IMR-90 (cell line): ENCODE measurements at regions not wholly inside any gene's neighbourhood (a gene's known extent, or its start where the extent isn't known, plus 50 kb on each side); places are given as distances from the start of the nearest gene placed in this dataset.

ENCODE experiments used
- ATAC-seq: fragments of 200-7000 bp; cut with Tn5 transposase; 2 replicates; pipeline ENCODE4 v1.9.1; 2020; ENCODE audit warnings: low read depth, mild to moderate bottlenecking, moderate library complexity
- BruUV-seq: library from RNA; stranded (reverse); fragments of 400-500 nt; replicated peaks from 2 replicates; lab custom pipeline; 2021; lab: Mats Ljungman, UMichigan
- CTCF ChIA-PET: fragments of 300-600 bp; formaldehyde crosslinking; extraction: SDS; loops from one replicate; lab custom pipeline; 2021; ENCODE audit warnings: antibody characterized with exemption; lab: Yijun Ruan, JAX
- POLR2A ChIA-PET: fragments of 300-600 bp; sonication (Branson Sonifier 250); formaldehyde crosslinking; loops from one replicate; lab custom pipeline; 2022; ENCODE audit warnings: antibody characterized with exemption; ENCODE audit not compliant: unreplicated experiment; lab: Charles Lee
- DNase-seq: peaks from one replicate; pipeline ENCODE4 v3.0.0; 2013
- H2AFZ ChIP-seq: replicated peaks from 2 replicates; pipeline ENCODE3; 2013; ENCODE audit warnings: low read length, mild to moderate bottlenecking; ENCODE audit not compliant: poor library complexity
- H2AK5ac ChIP-seq: 2 replicates; pipeline ENCODE4 v1.6.1; 2013; ENCODE audit warnings: low read depth, low read length, inconsistent platforms
- H2AK9ac ChIP-seq: replicated peaks from 2 replicates; pipeline ENCODE3; 2013; ENCODE audit warnings: mild to moderate bottlenecking, low read depth, low read length, moderate library complexity; ENCODE audit not compliant: poor library complexity
- H2BK120ac ChIP-seq: 2 replicates; pipeline ENCODE4 v1.6.1; 2013; ENCODE audit warnings: low read depth, low read length, inconsistent platforms
- H2BK15ac ChIP-seq: 3 replicates; pipeline ENCODE4 v1.6.1; 2013; ENCODE audit warnings: low read depth, low read length, inconsistent platforms
- H2BK20ac ChIP-seq: 2 replicates; pipeline ENCODE4 v1.6.1; 2013; ENCODE audit warnings: low read depth, mild to moderate bottlenecking, inconsistent platforms, low read length, moderate library complexity
- H2BK5ac ChIP-seq: 2 replicates; pipeline ENCODE4 v1.6.1; 2013; ENCODE audit warnings: mild to moderate bottlenecking, low read depth, low read length, inconsistent platforms; ENCODE audit not compliant: poor library complexity, severe bottlenecking
- H3K14ac ChIP-seq: replicated peaks from 2 replicates; pipeline ENCODE4 v1.6.1; 2013; ENCODE audit warnings: low read depth, low read length, inconsistent platforms
- H3K18ac ChIP-seq: 2 replicates; pipeline ENCODE4 v1.6.1; 2013; ENCODE audit warnings: low read depth, low read length, control low read depth
- H3K23ac ChIP-seq: 2 replicates; pipeline ENCODE4 v1.6.1; 2013; ENCODE audit warnings: low read depth, low read length, inconsistent platforms
- H3K27ac ChIP-seq: 2 replicates; pipeline ENCODE4 v1.5.1; 2013; ENCODE audit warnings: mild to moderate bottlenecking, control low read depth, low read length; ENCODE audit not compliant: insufficient read depth
- H3K27me3 ChIP-seq: 2 replicates; pipeline ENCODE4 v1.6.1; 2013; ENCODE audit warnings: low read length; ENCODE audit not compliant: control insufficient read depth, insufficient read depth
- H3K36me3 ChIP-seq: 2 replicates; pipeline ENCODE4 v1.6.1; 2013; ENCODE audit warnings: low read length, mixed read lengths; ENCODE audit not compliant: control insufficient read depth, insufficient read depth
- H3K4ac ChIP-seq: 2 replicates; pipeline ENCODE4 v1.6.1; 2013; ENCODE audit warnings: low read depth, low read length, inconsistent platforms
- H3K4me1 ChIP-seq: 2 replicates; pipeline ENCODE4 v1.6.1; 2013; ENCODE audit warnings: low read length, mixed read lengths; ENCODE audit not compliant: control insufficient read depth, insufficient read depth
- H3K4me2 ChIP-seq: 2 replicates; pipeline ENCODE4 v1.6.1; 2013; ENCODE audit warnings: low read depth, mild to moderate bottlenecking, control low read depth, low read length, moderate library complexity
- H3K4me3 ChIP-seq: 2 replicates; pipeline ENCODE4 v1.5.1; 2013; ENCODE audit warnings: low read depth, mild to moderate bottlenecking, control low read depth, low read length, moderate library complexity; ENCODE audit not compliant: insufficient read depth
- H3K56ac ChIP-seq: 2 replicates; pipeline ENCODE4 v1.6.1; 2013; ENCODE audit warnings: low read length, inconsistent platforms; ENCODE audit not compliant: insufficient read depth; ENCODE audit errors: extremely low read depth
- H3K79me1 ChIP-seq, 2 experiments: 2 replicates each; pipeline ENCODE4 v1.6.1; 2013; ENCODE audit warnings: low read length in 2 of 2, inconsistent platforms in 1 of 2, low read depth in 1 of 2
- H3K9ac ChIP-seq: 2 replicates; pipeline ENCODE4 v1.6.1; 2013; ENCODE audit warnings: low read depth, low read length, control low read depth
- H3K9me1 ChIP-seq: 2 replicates; pipeline ENCODE4 v1.6.1; 2013; ENCODE audit warnings: low read length, inconsistent platforms; ENCODE audit not compliant: insufficient read depth
- H3K9me3 ChIP-seq: 2 replicates; pipeline ENCODE4 v1.6.1; 2013; ENCODE audit warnings: low read length; ENCODE audit not compliant: control insufficient read depth, insufficient read depth
- H4K20me1 ChIP-seq: 2 replicates; pipeline ENCODE4 v1.6.1; 2013; ENCODE audit warnings: low read length, inconsistent platforms; ENCODE audit not compliant: insufficient read depth
- H4K5ac ChIP-seq: 2 replicates; pipeline ENCODE4 v1.6.1; 2013; ENCODE audit warnings: mild to moderate bottlenecking, low read depth, low read length, control low read depth
- H4K8ac ChIP-seq, 2 experiments: 2 replicates each; pipeline ENCODE4 v1.6.1; 2013; ENCODE audit warnings: low read depth in 2 of 2, low read length in 2 of 2, control low read depth in 1 of 2, inconsistent platforms in 1 of 2
- H4K91ac ChIP-seq: 2 replicates; pipeline ENCODE4 v1.6.1; 2013; ENCODE audit warnings: low read depth, low read length, inconsistent platforms; ENCODE audit not compliant: insufficient read depth
- BHLHE40 ChIP-seq: fragments of 150-350 bp; IDR thresholded peaks from 2 replicates; pipeline ENCODE4 v1.6.1; 2016; ENCODE audit warnings: mild to moderate bottlenecking, low read depth, low read length
- CHD1 ChIP-seq: IDR thresholded peaks from 2 replicates; pipeline ENCODE4 v1.6.1; 2012; ENCODE audit warnings: low read depth, low read length, improper control_type of control experiment
- MAZ ChIP-seq: IDR thresholded peaks from 2 replicates; pipeline ENCODE4 v1.6.1; 2012; ENCODE audit warnings: low read depth, mild to moderate bottlenecking, low read length, improper control_type of control experiment, moderate library complexity, borderline replicate concordance
- POLR2A ChIP-seq: IDR thresholded peaks from 2 replicates; pipeline ENCODE4 v1.6.1; 2012; ENCODE audit warnings: mild to moderate bottlenecking, low read depth, low read length
- RCOR1 ChIP-seq: IDR thresholded peaks from 2 replicates; pipeline ENCODE4 v1.6.1; 2012; ENCODE audit warnings: mild to moderate bottlenecking, low read length, improper control_type of control experiment; ENCODE audit not compliant: insufficient replicate concordance
- SMC3 ChIP-seq: fragments of 150-350 bp; IDR thresholded peaks from 2 replicates; pipeline ENCODE4 v1.6.1; 2016; ENCODE audit warnings: low read depth, mild to moderate bottlenecking, antibody characterized with exemption, low read length, moderate library complexity
- USF2 ChIP-seq: fragments of 150-350 bp; IDR thresholded peaks from 2 replicates; pipeline ENCODE4 v1.6.1; 2017; ENCODE audit warnings: mild to moderate bottlenecking, antibody characterized with exemption, low read length, low read depth
- WGBS, 2 experiments: methylation state at CpG; one replicate each; pipeline versions ENCODE4 v1.1.5 to v1.1.7; 2013; ENCODE audit warnings: missing lambda C conversion rate in 2 of 2; ENCODE audit not compliant: insufficient read length in 1 of 2; ENCODE audit errors: extremely low coverage in 2 of 2; 5-methylcytosine and 5-hydroxymethylcytosine counted together
- dilution Hi-C: fragments of 300-500 bp; cut with HindIII; formaldehyde crosslinking; loops from one replicate; pipeline ENCODE4 v1.14.3; 2018; ENCODE audit warnings: low sequenced_read_pairs; ENCODE audit not compliant: unreplicated experiment
- in situ Hi-C: fragments of 300-500 bp; cut with MboI; formaldehyde crosslinking; loops from 3 replicates; pipeline ENCODE4 v1.14.3; 2019; ENCODE audit warnings: low sequenced_read_pairs, inconsistent platforms, mixed read lengths
- intact Hi-C: fragments of 100-400 bp; cut with micrococcal nuclease; formaldehyde crosslinking; loops from 2 replicates; pipeline ENCODE4 v1.10.0; 2022
- TF ChIP-seq, protein P1 (sequence below): fragments of 150-350 bp; IDR thresholded peaks from 2 replicates; pipeline ENCODE4 v1.6.1; 2016; ENCODE audit warnings: low read depth, mild to moderate bottlenecking, low read length, moderate library complexity, borderline replicate concordance
- TF ChIP-seq, protein P2 (sequence below): conservative IDR thresholded peaks from 2 replicates; pipeline ENCODE4 v1.5.1; 2012; ENCODE audit warnings: mild to moderate bottlenecking, low read depth, low read length, improper control_type of control experiment

DNA sequence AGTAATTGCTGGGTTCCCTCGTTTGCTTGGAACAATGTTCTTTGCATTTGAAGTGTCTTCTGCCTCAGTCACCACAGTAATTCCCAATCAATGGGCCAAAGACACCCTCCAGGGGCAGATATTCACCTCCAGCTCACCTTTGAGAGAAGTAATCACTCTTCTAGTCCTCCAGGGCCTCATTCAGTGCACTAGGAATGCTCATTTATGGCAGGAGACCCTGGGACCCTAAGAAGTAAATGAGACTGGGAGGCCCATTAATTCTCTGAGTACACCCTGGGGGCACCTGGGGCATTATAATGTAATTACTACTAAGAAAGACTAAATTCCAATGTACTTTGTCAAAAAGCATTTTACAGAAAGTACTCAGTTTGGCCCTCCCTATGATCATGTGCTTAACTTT lies 158.2 kb upstream of the XYLT1 start:
- Histone ChIP-seq H2BK20ac (no peak overlapping the region), H4K91ac (no peak overlapping the region), H2AK5ac (no peak overlapping the region), H3K4ac (no peak overlapping the region), H3K4me3 (no peak overlapping the region), H3K56ac (no peak overlapping the region), H2AK9ac (no peak overlapping the region), H2AFZ (no peak overlapping the region), H2BK5ac (no peak overlapping the region), H2BK15ac (no peak overlapping the region), H3K18ac (no peak overlapping the region), H3K14ac (no peak overlapping the region), H3K9me3 (peaks cover 6% of the 10 kb centered on the region; the same call in 1 of the 2 replicates), H2BK120ac (no peak overlapping the region), H3K27ac (no peak overlapping the region), H3K9ac (no peak overlapping the region), H3K4me2 (no peak overlapping the region), H3K9me1 (no peaks in the 10 kb centered on the region), H3K23ac (no peak overlapping the region), H4K8ac (no peak overlapping the region), H3K27me3 (no peaks in the 10 kb centered on the region), H3K79me1 (no peaks in the 10 kb centered on the region), H3K36me3 (no peaks in the 10 kb centered on the region), H3K4me1 (no peaks in the 10 kb centered on the region), H4K20me1 (no peaks in the 10 kb centered on the region), H4K5ac (no peak overlapping the region)
- intact Hi-C loops, result no loop called here
- in situ Hi-C loops, result loop anchor here (10.0 kb wide), 1 partner anchor 56 kb away; no protein-coding TSS in a partner anchor
- DNase-seq, result no peak
- TF ChIP-seq POLR2A (no peak), SMC3 (no peak), RCOR1 (no peak), USF2 (no peak), CHD1 (no peak), BHLHE40 (no peak), MAZ (no peak)
- TF ChIP-seq, protein P1, sequence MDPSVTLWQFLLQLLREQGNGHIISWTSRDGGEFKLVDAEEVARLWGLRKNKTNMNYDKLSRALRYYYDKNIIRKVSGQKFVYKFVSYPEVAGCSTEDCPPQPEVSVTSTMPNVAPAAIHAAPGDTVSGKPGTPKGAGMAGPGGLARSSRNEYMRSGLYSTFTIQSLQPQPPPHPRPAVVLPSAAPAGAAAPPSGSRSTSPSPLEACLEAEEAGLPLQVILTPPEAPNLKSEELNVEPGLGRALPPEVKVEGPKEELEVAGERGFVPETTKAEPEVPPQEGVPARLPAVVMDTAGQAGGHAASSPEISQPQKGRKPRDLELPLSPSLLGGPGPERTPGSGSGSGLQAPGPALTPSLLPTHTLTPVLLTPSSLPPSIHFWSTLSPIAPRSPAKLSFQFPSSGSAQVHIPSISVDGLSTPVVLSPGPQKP, result no peak
- TF ChIP-seq, protein P2, sequence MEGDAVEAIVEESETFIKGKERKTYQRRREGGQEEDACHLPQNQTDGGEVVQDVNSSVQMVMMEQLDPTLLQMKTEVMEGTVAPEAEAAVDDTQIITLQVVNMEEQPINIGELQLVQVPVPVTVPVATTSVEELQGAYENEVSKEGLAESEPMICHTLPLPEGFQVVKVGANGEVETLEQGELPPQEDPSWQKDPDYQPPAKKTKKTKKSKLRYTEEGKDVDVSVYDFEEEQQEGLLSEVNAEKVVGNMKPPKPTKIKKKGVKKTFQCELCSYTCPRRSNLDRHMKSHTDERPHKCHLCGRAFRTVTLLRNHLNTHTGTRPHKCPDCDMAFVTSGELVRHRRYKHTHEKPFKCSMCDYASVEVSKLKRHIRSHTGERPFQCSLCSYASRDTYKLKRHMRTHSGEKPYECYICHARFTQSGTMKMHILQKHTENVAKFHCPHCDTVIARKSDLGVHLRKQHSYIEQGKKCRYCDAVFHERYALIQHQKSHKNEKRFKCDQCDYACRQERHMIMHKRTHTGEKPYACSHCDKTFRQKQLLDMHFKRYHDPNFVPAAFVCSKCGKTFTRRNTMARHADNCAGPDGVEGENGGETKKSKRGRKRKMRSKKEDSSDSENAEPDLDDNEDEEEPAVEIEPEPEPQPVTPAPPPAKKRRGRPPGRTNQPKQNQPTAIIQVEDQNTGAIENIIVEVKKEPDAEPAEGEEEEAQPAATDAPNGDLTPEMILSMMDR, result no peak
- BruUV-seq, result no TSS peak
- ChIA-PET CTCF (no interaction called here), POLR2A (no interaction called here)
- ATAC-seq, result no peak
- WGBS, 2 experiments, result no CpG with 5 or more reads among the region's 1 CpG
- dilution Hi-C loops, result no loop called here
